Stimulated activated naive CD8-positive, alpha-beta T cell treated with anti-CD3 and anti-CD28 coated beads, Interleukin-15, Interleukin-2, amounts not matched to agents 100 ng/mL and 50 ng/mL, for 24 hours (primary cell): ENCODE measurements at regions not wholly inside any gene's neighbourhood (a gene's known extent, or its start where the extent isn't known, plus 50 kb on each side); places are given as distances from the start of the nearest gene placed in this dataset.

Experiments
- H3K27ac Mint-ChIP-seq: one replicate; pipeline ENCODE4 v1.8.0; 2021; ENCODE audit warnings: mild to moderate bottlenecking, mixed read lengths
- H3K27me3 Mint-ChIP-seq: one replicate; pipeline ENCODE4 v1.8.0; 2021; ENCODE audit warnings: mixed read lengths
- H3K36me3 Mint-ChIP-seq: one replicate; pipeline ENCODE4 v1.8.0; 2021; ENCODE audit warnings: low read depth, mixed read lengths
- H3K4me1 Mint-ChIP-seq: one replicate; pipeline ENCODE4 v1.8.0; 2021; ENCODE audit warnings: low read depth, mixed read lengths
- H3K4me3 Mint-ChIP-seq: one replicate; pipeline ENCODE4 v1.8.0; 2021; ENCODE audit warnings: mild to moderate bottlenecking, mixed read lengths
- H3K9me3 Mint-ChIP-seq: one replicate; pipeline ENCODE4 v1.8.0; 2021; ENCODE audit warnings: mixed read lengths

- Mint-ChIP-seq H3K4me1 (no peaks in the 10 kb centered on the region), H3K27me3 (no peaks in the 10 kb centered on the region), H3K36me3 (no peaks in the 10 kb centered on the region), H3K9me3 (no peaks in the 10 kb centered on the region), H3K4me3 (no peak overlapping the region), H3K27ac (no peak overlapping the region)
These were observed 332.1 kb downstream of the ARAP2 start for GRCh38 chr4:35912174-35912573.

DNA sequence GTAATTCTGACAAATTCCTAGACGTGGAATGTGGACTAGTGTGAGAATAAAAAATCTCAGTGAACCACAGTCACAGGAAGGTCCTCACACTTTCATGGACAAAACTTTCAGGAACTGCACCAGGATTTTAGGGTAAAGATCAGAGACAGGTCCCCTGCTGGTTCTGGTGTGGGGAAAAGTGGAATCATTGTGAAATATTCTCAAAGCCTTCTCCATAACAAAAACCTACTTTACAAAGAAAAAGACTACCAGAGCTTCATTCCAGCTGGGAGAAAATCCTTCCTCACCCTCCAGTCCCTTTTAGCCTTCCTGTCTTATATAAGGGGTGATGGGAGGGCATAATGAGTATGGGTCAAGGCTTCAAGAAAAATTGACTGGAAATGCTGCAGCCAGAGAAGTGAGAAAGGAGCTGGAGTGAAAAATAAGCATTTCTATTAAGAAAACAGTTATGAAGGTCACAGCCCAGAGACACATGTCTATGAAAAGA, 325.8 kb downstream of the ARAP2 start:
- H3K4me3 Mint-ChIP-seq, result no peak overlapping the region
- no peaks in the 10 kb centered on the region for H3K9me3 Mint-ChIP-seq
- no peaks in the 10 kb centered on the region for H3K27me3 Mint-ChIP-seq
- no peak overlapping the region for H3K27ac Mint-ChIP-seq
- H3K4me1 Mint-ChIP-seq, result no peaks in the 10 kb centered on the region
- H3K36me3 Mint-ChIP-seq, result no peaks in the 10 kb centered on the region

DNA sequence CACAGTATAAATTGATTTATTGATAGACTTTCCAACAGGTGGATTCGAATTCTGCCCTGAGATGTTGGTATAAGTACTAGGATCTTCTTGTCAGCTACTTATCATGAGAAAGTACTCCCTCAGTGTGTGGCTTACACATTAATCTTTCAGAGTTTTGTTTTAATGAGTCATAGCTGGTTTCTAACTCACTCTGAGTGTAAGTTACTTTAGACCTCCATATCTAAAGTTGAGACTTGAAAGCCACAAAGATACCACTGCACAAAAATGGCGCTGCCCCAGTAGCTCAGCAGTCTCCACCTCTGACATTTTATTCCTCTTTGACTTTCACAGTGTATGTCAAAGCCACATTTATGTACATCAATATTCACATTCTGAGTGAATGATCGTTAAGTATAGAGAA, 318.5 kb downstream of the ARAP2 start:
- H3K27ac Mint-ChIP-seq, result no peak overlapping the region
- H3K4me3 Mint-ChIP-seq, result no peak overlapping the region
- H3K36me3 Mint-ChIP-seq, result no peaks in the 10 kb centered on the region
- no peaks in the 10 kb centered on the region for H3K9me3 Mint-ChIP-seq
- no peaks in the 10 kb centered on the region for H3K27me3 Mint-ChIP-seq
- H3K4me1 Mint-ChIP-seq, result no peaks in the 10 kb centered on the region

- Mint-ChIP-seq H3K27ac (no peak overlapping the region), H3K36me3 (no peaks in the 10 kb centered on the region), H3K9me3 (no peaks in the 10 kb centered on the region), H3K4me1 (no peaks in the 10 kb centered on the region), H3K27me3 (no peaks in the 10 kb centered on the region), H3K4me3 (no peak overlapping the region)
These were observed 317.5 kb downstream of the ARAP2 start for GRCh38 chr4:35926788-35927187.

DNA sequence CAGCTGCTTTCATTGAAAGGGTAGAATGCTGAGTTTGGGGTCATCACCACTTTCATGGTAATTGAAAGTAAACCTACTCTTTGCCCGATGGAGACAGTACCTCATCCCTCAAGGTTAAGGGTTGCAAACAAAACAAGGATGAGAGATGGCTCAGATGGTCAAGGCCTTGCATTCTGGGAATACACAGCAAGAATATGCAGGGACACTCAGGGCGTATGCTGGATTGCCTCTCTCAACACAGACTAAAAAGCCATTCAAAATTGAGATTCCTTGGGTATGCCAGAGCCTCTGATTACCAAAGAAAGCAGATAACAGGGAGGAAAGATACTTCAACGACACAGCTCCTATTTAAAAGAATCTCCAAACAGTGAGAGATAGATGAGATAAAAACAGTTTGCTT, 310.4 kb downstream of the ARAP2 start:
- H3K36me3 Mint-ChIP-seq, result no peaks in the 10 kb centered on the region
- no peaks in the 10 kb centered on the region for H3K9me3 Mint-ChIP-seq
- no peak overlapping the region for H3K27ac Mint-ChIP-seq
- no peak overlapping the region for H3K4me3 Mint-ChIP-seq
- H3K27me3 Mint-ChIP-seq, result peaks cover 4% of the 10 kb centered on the region
- no peaks in the 10 kb centered on the region for H3K4me1 Mint-ChIP-seq

DNA sequence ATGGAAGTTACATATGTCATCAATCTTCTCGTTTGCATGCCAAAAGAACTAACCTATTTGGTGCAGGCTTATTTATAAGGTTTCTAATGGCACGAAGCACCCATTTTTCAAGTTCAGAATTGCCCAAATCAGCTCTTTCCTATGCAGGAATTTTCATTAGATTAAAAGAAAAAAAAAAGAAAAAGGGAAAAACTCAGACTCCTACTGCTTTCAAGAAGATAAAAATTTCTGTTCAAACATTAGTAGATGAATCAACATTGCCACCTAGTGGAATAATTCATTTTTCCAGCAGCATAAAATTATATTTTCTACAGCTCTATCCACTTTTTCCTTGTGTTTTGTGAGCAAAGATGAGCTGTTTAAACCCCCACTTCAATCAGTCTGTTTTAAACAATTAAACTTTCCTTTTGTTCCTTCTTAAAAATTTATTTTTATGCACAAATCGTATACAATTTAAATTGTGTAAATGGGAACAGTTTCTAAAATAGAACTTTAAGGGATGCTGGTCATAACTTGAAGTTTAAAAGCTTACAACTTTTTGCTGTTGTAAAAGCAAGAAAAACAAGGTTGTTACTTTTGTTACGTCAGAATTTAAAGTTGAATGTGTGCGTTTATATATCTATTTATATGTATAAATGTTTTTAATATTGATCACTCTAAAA, 309.9 kb downstream of the ARAP2 start:
- no peaks in the 10 kb centered on the region for H3K4me1 Mint-ChIP-seq
- H3K36me3 Mint-ChIP-seq, result no peaks in the 10 kb centered on the region
- H3K27me3 Mint-ChIP-seq, result peaks cover 4% of the 10 kb centered on the region
- no peak overlapping the region for H3K27ac Mint-ChIP-seq
- no peak overlapping the region for H3K4me3 Mint-ChIP-seq
- H3K9me3 Mint-ChIP-seq, result no peaks in the 10 kb centered on the region

GRCh38 chr4:35938936-35939335, 305.4 kb downstream of the ARAP2 start:
- Mint-ChIP-seq H3K4me3 (no peak overlapping the region), H3K27ac (no peak overlapping the region), H3K36me3 (no peaks in the 10 kb centered on the region), H3K9me3 (no peaks in the 10 kb centered on the region), H3K27me3 (no peaks in the 10 kb centered on the region), H3K4me1 (no peaks in the 10 kb centered on the region)

GRCh38 chr4:35939751-35940150, 304.6 kb downstream of the ARAP2 start:
- no peaks in the 10 kb centered on the region for H3K9me3 Mint-ChIP-seq
- H3K27ac Mint-ChIP-seq, result no peak overlapping the region
- no peaks in the 10 kb centered on the region for H3K27me3 Mint-ChIP-seq
- H3K4me3 Mint-ChIP-seq, result no peak overlapping the region
- H3K4me1 Mint-ChIP-seq, result no peaks in the 10 kb centered on the region
- no peaks in the 10 kb centered on the region for H3K36me3 Mint-ChIP-seq

GRCh38 chr4:35942092-35942491, 302.2 kb downstream of the ARAP2 start:
- Mint-ChIP-seq H3K4me3 (no peak overlapping the region), H3K27ac (no peak overlapping the region), H3K36me3 (no peaks in the 10 kb centered on the region), H3K4me1 (no peaks in the 10 kb centered on the region), H3K27me3 (no peaks in the 10 kb centered on the region), H3K9me3 (no peaks in the 10 kb centered on the region)

DNA sequence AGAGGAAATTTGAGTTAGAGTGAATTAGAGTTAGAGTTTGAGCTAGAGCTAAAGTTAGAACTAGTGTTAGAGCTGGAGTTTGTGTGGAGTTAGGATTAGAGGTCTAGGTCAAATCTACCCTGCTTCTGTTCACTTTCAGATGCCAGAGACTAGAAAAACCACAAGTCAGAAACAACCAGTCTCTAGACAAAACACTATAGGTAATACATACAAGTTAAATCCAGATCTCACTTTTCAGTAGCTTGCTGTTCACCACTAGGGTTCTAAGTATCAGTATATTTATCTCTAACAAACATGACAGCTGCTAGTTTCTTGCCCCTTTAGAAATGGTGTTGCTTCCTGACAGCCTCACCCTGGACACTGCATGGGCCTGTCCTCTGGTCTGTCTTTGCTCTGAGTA, 300.7 kb downstream of the ARAP2 start:
- Mint-ChIP-seq H3K27ac (no peak overlapping the region), H3K9me3 (no peaks in the 10 kb centered on the region), H3K4me1 (no peaks in the 10 kb centered on the region), H3K36me3 (no peaks in the 10 kb centered on the region), H3K27me3 (no peaks in the 10 kb centered on the region), H3K4me3 (no peak overlapping the region)

DNA sequence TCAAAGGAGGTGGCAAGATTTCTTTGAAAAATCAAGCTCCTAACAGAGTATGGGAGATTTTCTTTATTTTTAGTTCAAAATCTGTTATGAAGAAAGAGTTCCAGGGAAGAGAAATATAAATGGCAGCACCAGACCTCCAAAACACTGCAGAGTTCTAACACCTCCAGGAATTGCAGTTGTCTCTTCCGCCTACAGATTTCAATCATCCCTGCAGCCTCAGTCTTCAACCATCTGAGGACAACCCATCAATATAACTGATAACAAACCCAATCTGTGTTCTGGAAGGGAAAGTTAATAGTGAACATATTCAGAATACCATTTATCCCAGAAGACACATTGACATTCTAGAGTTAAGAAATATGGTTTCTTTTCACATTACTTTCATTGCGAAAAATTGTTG, 296.1 kb downstream of the ARAP2 start:
- Mint-ChIP-seq H3K4me3 (no peak overlapping the region), H3K4me1 (no peaks in the 10 kb centered on the region), H3K27ac (no peak overlapping the region), H3K36me3 (no peaks in the 10 kb centered on the region), H3K9me3 (peaks cover 3% of the 10 kb centered on the region), H3K27me3 (no peaks in the 10 kb centered on the region)

GRCh38 chr4:35950442-35950841, 293.9 kb downstream of the ARAP2 start:
- H3K9me3 Mint-ChIP-seq, result peaks cover 14% of the 10 kb centered on the region
- H3K36me3 Mint-ChIP-seq, result no peaks in the 10 kb centered on the region
- no peaks in the 10 kb centered on the region for H3K4me1 Mint-ChIP-seq
- no peaks in the 10 kb centered on the region for H3K27me3 Mint-ChIP-seq
- no peak overlapping the region for H3K27ac Mint-ChIP-seq
- no peak overlapping the region for H3K4me3 Mint-ChIP-seq

- Mint-ChIP-seq H3K27ac (no peak overlapping the region), H3K4me1 (no peaks in the 10 kb centered on the region), H3K27me3 (peaks cover 3% of the 10 kb centered on the region), H3K4me3 (no peak overlapping the region), H3K9me3 (peaks cover 25% of the 10 kb centered on the region), H3K36me3 (no peaks in the 10 kb centered on the region)
These were observed 291.6 kb downstream of the ARAP2 start for GRCh38 chr4:35952751-35953150.

DNA sequence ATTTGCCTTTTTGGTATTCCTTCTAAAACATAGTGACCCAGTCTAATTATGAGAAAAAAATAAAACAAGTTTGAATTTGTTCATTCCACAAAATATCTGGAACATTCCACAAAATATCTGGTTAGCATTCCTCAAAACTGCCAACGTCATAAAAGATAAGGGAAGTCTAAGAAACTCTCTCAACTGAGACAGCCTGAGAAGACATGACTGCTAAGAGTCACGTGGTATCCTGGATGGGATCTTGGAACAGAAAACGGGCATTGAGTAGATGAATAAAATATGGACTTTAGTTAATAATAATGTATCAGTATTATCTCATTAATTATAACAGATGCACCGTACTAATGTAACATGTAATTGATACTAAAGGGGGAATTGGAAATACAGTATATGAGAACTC, 280.9 kb downstream of the ARAP2 start:
- Mint-ChIP-seq H3K36me3 (no peaks in the 10 kb centered on the region), H3K9me3 (no peaks in the 10 kb centered on the region), H3K27me3 (no peaks in the 10 kb centered on the region), H3K4me1 (no peaks in the 10 kb centered on the region), H3K4me3 (no peak overlapping the region), H3K27ac (no peak overlapping the region)

- no peak overlapping the region for H3K4me3 Mint-ChIP-seq
- no peaks in the 10 kb centered on the region for H3K9me3 Mint-ChIP-seq
- no peaks in the 10 kb centered on the region for H3K27me3 Mint-ChIP-seq
- H3K36me3 Mint-ChIP-seq, result no peaks in the 10 kb centered on the region
- H3K27ac Mint-ChIP-seq, result no peak overlapping the region
- no peaks in the 10 kb centered on the region for H3K4me1 Mint-ChIP-seq
These were observed 280.3 kb downstream of the ARAP2 start for GRCh38 chr4:35963974-35964515.

DNA sequence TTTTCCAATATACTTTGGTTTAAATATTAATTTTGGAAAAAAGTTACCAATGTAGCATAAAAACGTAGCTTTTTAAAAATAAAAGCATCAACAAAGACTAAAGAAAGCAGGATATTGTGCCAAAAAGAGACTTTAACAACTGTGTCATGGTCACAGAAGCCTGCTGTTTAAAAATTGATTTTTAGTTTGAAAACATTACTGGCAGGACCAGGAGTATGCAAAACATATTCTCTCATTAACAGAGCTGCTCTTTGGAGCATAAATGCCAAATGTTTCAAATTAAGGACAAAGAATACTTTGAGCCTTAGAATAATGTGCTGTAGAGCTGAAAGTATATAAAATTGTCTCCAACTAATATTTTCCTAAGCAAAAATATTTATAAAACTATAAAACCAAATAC, 279.0 kb downstream of the ARAP2 start:
- no peak overlapping the region for H3K4me3 Mint-ChIP-seq
- peaks cover under 1% of the 10 kb centered on the region for H3K4me1 Mint-ChIP-seq
- H3K27me3 Mint-ChIP-seq, result no peaks in the 10 kb centered on the region
- no peaks in the 10 kb centered on the region for H3K9me3 Mint-ChIP-seq
- H3K36me3 Mint-ChIP-seq, result no peaks in the 10 kb centered on the region
- H3K27ac Mint-ChIP-seq, result no peak overlapping the region
